Activated CD8-positive, alpha-beta T cell treated with anti-CD3 and anti-CD28 coated beads, Interleukin-2, amount 10 ng/mL, durations not matched to agents 7 days and 5 days (primary cell): ENCODE measurements at regions not wholly inside any gene's neighbourhood (a gene's known extent, or its start where the extent isn't known, plus 50 kb on each side); places are given as distances from the start of the nearest gene placed in this dataset.

Experiments
- ATAC-seq: fragments of 150-1000 bp; cut with Tn5 transposase; one replicate; pipeline ENCODE4 v1.10.0; 2021; ENCODE audit warnings: moderate library complexity
- CTCF ChIA-PET: fragments of 350-600 bp; sonication (Branson Sonifier 250); formaldehyde crosslinking; loops from one replicate; lab custom pipeline; 2021; ENCODE audit warnings: antibody characterized with exemption; lab: Charles Lee
- POLR2A ChIA-PET: fragments of 350-600 bp; sonication (Branson Sonifier 250); formaldehyde crosslinking; loops from one replicate; lab custom pipeline; 2021; ENCODE audit warnings: antibody characterized with exemption; lab: Charles Lee
- DNase-seq: peaks from one replicate; pipeline ENCODE4 v3.0.0-alpha.2; 2020
- H3K27ac Mint-ChIP-seq: one replicate; pipeline ENCODE4 v1.8.0; 2021; ENCODE audit warnings: mild to moderate bottlenecking, mixed read lengths
- H3K27me3 Mint-ChIP-seq: one replicate; pipeline ENCODE4 v1.8.0; 2021; ENCODE audit warnings: low read depth, mixed read lengths
- H3K36me3 Mint-ChIP-seq: one replicate; pipeline ENCODE4 v1.8.0; 2021; ENCODE audit warnings: low read depth, mixed read lengths
- H3K4me1 Mint-ChIP-seq: one replicate; pipeline ENCODE4 v1.8.0; 2021; ENCODE audit warnings: low read depth, mixed read lengths
- H3K4me3 Mint-ChIP-seq: one replicate; pipeline ENCODE4 v1.8.0; 2021; ENCODE audit warnings: mild to moderate bottlenecking, mixed read lengths
- H3K9me3 Mint-ChIP-seq: one replicate; pipeline ENCODE4 v1.8.0; 2022; ENCODE audit warnings: mixed read lengths; ENCODE audit not compliant: insufficient read depth

GRCh38 chr5:135720191-135720590, 114.3 kb upstream of the SLC25A48 start:
- CTCF ChIA-PET: no interaction called here

GRCh38 chr5:135719428-135720063, 114.9 kb upstream of the SLC25A48 start:
- ChIA-PET POLR2A (no interaction called here), CTCF (no interaction called here)
- no peaks in the 10 kb centered on the region for H3K4me1 Mint-ChIP-seq
- H3K27me3 Mint-ChIP-seq: no peaks in the 10 kb centered on the region
- H3K4me3 Mint-ChIP-seq: no peak overlapping the region
- DNase-seq: no peak
- no peaks in the 10 kb centered on the region for H3K36me3 Mint-ChIP-seq
- H3K27ac Mint-ChIP-seq: no peak overlapping the region
- no peak for ATAC-seq
- no peaks in the 10 kb centered on the region for H3K9me3 Mint-ChIP-seq

More at GRCh38 chr5:135720191-135720590, 114.3 kb upstream of the SLC25A48 start:
- Mint-ChIP-seq H3K36me3 (no peaks in the 10 kb centered on the region), H3K9me3 (no peaks in the 10 kb centered on the region), H3K27me3 (no peaks in the 10 kb centered on the region), H3K4me1 (no peaks in the 10 kb centered on the region), H3K27ac (no peak overlapping the region), H3K4me3 (no peak overlapping the region)
- POLR2A ChIA-PET: no interaction called here
- ATAC-seq (no peak), DNase-seq (no peak)

DNA sequence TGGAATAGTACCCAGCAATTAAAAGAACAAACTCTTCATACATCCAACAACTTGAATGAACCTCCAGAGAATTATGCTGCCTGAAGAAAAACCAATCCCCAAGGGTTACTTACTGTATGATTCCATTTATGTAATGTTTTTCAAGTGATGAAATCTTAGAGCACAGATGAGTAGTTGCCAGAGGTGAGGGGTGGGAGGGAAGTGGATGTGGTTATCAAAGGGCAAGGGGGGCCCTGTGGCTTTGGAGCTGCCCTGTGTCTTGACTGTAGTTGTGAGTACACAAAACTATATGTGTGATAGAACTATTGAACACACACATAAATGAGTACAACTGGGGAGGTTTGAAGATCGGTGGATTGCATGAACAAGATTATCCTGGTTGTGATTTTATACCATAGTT, 115.8 kb upstream of the SLC25A48 start:
- CTCF ChIA-PET: no interaction called here
- Mint-ChIP-seq H3K27ac (no peak overlapping the region), H3K27me3 (no peaks in the 10 kb centered on the region), H3K4me1 (no peaks in the 10 kb centered on the region), H3K36me3 (no peaks in the 10 kb centered on the region), H3K4me3 (no peak overlapping the region), H3K9me3 (no peaks in the 10 kb centered on the region)
- ATAC-seq (no peak), DNase-seq (no peak)
- POLR2A ChIA-PET: no interaction called here

DNA sequence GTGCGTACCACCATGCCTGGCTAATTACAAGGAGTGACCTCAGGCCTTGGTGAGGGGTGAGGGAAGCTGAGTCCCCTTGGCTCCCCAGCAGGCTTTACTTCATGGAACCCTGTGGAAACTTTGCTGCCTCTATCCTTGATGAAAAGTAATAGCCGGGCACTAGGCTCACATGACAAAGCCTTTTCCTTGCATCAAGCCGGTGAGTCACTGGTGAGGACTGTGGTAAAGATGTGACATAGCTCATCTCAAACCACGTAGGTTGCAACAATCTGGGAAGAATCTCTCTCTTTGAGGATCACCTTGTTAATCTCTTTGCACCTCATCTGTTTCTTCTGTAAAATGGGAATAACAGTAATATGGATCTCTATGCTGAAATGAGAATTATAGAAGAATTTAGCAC, 116.3 kb upstream of the SLC25A48 start:
- CTCF ChIA-PET: no interaction called here
- no peak overlapping the region for H3K27ac Mint-ChIP-seq
- no peaks in the 10 kb centered on the region for H3K4me1 Mint-ChIP-seq
- no peaks in the 10 kb centered on the region for H3K36me3 Mint-ChIP-seq
- no peaks in the 10 kb centered on the region for H3K9me3 Mint-ChIP-seq
- no peak for DNase-seq
- no peak for ATAC-seq
- no peak overlapping the region for H3K4me3 Mint-ChIP-seq
- no peaks in the 10 kb centered on the region for H3K27me3 Mint-ChIP-seq
- POLR2A ChIA-PET: no interaction called here

DNA sequence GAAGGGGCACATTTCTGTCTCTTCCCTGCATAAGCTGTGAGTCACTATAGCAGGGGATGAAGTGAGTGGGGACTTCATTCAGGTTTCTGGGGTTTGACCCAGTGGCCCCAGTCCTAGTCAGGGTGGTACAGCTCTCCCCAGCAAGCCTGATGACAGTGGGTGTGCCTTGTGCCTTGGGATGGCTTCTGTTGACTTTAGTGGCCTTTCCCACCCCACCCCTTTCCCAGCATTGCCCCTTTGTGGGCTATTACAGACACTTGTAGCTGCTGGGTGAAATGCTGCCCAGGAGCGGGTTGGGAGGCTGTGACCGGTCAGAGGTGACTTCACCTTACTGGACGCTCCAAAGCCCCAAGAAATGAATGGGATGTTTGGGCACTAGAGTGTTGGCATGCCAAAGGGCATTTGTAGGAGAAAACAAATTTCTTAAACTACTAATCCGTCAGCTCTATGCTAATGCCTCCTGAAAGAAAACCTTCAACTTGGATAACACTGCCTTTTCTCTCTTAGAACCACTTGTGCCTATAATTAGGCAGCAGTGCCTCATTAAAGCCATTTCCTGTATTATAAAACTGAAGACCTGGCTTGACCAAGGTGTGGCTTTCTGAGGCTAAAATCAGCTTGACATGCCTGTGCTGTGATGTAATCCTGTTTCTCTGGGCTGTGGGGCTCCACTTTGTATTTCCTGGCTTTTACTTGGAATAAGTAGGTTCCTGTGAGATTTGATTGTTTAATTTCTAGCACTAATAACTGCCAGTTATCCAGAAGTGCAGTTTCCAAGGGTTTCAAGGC, 119.0 kb upstream of the SLC25A48 start:
- DNase-seq (no peak), ATAC-seq (no peak)
- no peak overlapping the region for H3K4me3 Mint-ChIP-seq
- ChIA-PET POLR2A (no interaction called here), CTCF (no interaction called here)
- H3K9me3 Mint-ChIP-seq: no peaks in the 10 kb centered on the region
- H3K36me3 Mint-ChIP-seq: no peaks in the 10 kb centered on the region
- H3K27ac Mint-ChIP-seq: no peak overlapping the region
- no peaks in the 10 kb centered on the region for H3K4me1 Mint-ChIP-seq
- H3K27me3 Mint-ChIP-seq: peaks cover 3% of the 10 kb centered on the region

- ATAC-seq: no peak
- Mint-ChIP-seq H3K4me1 (no peaks in the 10 kb centered on the region), H3K36me3 (no peaks in the 10 kb centered on the region), H3K4me3 (no peak overlapping the region), H3K27ac (no peak overlapping the region), H3K27me3 (peaks cover 3% of the 10 kb centered on the region), H3K9me3 (no peaks in the 10 kb centered on the region)
- ChIA-PET POLR2A (no interaction called here), CTCF (no interaction called here)
- no peak for DNase-seq
Measured at GRCh38 chr5:135714126-135714894, 120.2 kb upstream of the SLC25A48 start.

GRCh38 chr5:135713161-135713915, 121.1 kb upstream of the SLC25A48 start:
- Mint-ChIP-seq H3K4me1 (no peaks in the 10 kb centered on the region), H3K9me3 (no peaks in the 10 kb centered on the region), H3K4me3 (no peak overlapping the region), H3K27ac (no peak overlapping the region), H3K36me3 (no peaks in the 10 kb centered on the region), H3K27me3 (peaks cover 3% of the 10 kb centered on the region)
- ATAC-seq (no peak), DNase-seq (no peak)
- ChIA-PET POLR2A (no interaction called here), CTCF (no interaction called here)

DNA sequence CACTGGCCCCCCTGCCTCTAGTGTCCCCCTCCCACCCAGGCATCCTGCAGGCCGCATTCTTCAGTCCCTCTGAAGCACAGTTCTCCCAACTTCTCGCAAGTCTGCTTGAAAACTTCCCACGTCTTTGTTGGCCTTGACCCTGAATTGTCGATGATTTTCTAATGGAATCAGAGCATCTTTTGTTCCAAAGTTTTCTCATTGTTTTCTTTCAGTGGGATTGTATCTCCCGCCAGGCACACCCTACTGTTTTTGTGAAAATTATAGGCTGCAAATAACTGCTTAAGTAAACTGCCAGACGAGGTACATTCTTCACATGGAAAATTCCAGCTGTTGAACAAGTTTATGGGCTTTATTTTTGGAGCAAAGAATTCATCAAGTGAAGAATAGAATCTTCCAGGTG, 122.6 kb upstream of the SLC25A48 start:
- Mint-ChIP-seq H3K4me3 (no peak overlapping the region), H3K36me3 (no peaks in the 10 kb centered on the region), H3K4me1 (no peaks in the 10 kb centered on the region), H3K27ac (no peak overlapping the region), H3K27me3 (peaks cover 3% of the 10 kb centered on the region), H3K9me3 (no peaks in the 10 kb centered on the region)
- ChIA-PET CTCF (no interaction called here), POLR2A (no interaction called here)
- DNase-seq: no peak
- ATAC-seq: no peak

GRCh38 chr5:135710045-135710675, 124.3 kb upstream of the SLC25A48 start:
- ATAC-seq: no peak
- Mint-ChIP-seq H3K27me3 (peaks cover 3% of the 10 kb centered on the region), H3K27ac (no peak overlapping the region), H3K4me1 (no peaks in the 10 kb centered on the region), H3K9me3 (no peaks in the 10 kb centered on the region), H3K36me3 (no peaks in the 10 kb centered on the region), H3K4me3 (no peak overlapping the region)
- CTCF ChIA-PET: no interaction called here
- no peak for DNase-seq
- POLR2A ChIA-PET: no interaction called here

- H3K4me1 Mint-ChIP-seq: no peaks in the 10 kb centered on the region
- no peaks in the 10 kb centered on the region for H3K9me3 Mint-ChIP-seq
- ATAC-seq (no peak), DNase-seq (no peak)
- H3K36me3 Mint-ChIP-seq: no peaks in the 10 kb centered on the region
- H3K4me3 Mint-ChIP-seq: no peak overlapping the region
- no peak overlapping the region for H3K27ac Mint-ChIP-seq
- ChIA-PET POLR2A (no interaction called here), CTCF (no interaction called here)
- peaks cover 3% of the 10 kb centered on the region for H3K27me3 Mint-ChIP-seq
Measured at GRCh38 chr5:135709208-135709575, 125.3 kb upstream of the SLC25A48 start.

DNA sequence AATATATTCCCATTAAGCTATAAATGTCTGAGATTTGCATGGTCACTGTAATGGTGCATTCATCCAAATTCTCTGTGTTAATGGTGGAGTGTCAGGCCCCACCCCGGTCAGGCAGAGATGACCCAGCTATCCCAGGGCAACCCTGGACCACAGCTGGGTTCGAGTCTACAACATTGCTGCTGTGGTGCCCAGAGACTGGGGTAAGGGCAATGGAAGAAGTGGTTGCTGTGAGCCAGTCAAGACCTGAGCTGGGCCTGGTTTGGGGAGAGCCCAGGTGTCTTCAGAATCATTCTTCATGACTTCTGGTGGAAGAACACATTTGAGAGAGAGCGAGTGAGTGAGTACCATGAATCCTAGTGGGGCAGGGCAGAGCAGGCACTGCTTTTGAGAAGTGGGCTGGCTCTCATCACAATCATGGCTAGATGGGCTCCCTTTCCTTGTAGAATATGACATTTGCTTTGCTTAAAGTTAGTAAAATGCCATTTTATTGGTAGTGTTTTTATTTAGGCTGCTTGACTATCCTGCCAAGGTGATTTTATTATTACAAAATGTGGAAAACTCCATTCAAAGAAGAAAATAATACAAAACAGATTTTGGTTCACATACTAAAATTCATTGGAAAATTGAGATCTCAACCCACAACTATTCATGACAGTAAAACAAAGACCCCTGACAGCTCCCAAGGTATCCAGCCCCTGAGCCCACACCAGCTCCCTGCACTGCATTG, 125.8 kb upstream of the SLC25A48 start:
- ATAC-seq (no peak), DNase-seq (no peak)
- no peak overlapping the region for H3K27ac Mint-ChIP-seq
- no peaks in the 10 kb centered on the region for H3K4me1 Mint-ChIP-seq
- no peak overlapping the region for H3K4me3 Mint-ChIP-seq
- H3K27me3 Mint-ChIP-seq: peaks cover 3% of the 10 kb centered on the region
- H3K9me3 Mint-ChIP-seq: no peaks in the 10 kb centered on the region
- ChIA-PET POLR2A (no interaction called here), CTCF (no interaction called here)
- no peaks in the 10 kb centered on the region for H3K36me3 Mint-ChIP-seq
